WTC11 (cell line): ENCODE measurements at regions not wholly inside any gene's neighbourhood (a gene's known extent, or its start where the extent isn't known, plus 50 kb on each side); places are given as distances from the start of the nearest gene placed in this dataset.

Experiments used
- AFF4 ChIP-seq: sonication (generic); formaldehyde crosslinking; IDR thresholded peaks from 2 replicates; pipeline ENCODE4 v1.8.1; 2023; ENCODE audit warnings: mild to moderate bottlenecking, missing genetic modification reagents, borderline replicate concordance
- CTCF ChIP-seq: fragments of 200-600 bp; IDR thresholded peaks from 2 replicates; pipeline ENCODE4 v1.8.0; 2022; ENCODE audit warnings: antibody characterized with exemption
- ETV6 ChIP-seq: sonication (generic); formaldehyde crosslinking; IDR thresholded peaks from 2 replicates; pipeline ENCODE4 v1.8.1; 2022; ENCODE audit warnings: mild to moderate bottlenecking, missing genetic modification reagents
- GABPB1 ChIP-seq: sonication (generic); formaldehyde crosslinking; IDR thresholded peaks from 2 replicates; pipeline ENCODE4 v1.8.1; 2023; ENCODE audit warnings: mild to moderate bottlenecking, missing genetic modification reagents
- JUN ChIP-seq: sonication (generic); formaldehyde crosslinking; IDR thresholded peaks from 2 replicates; pipeline ENCODE4 v1.8.0; 2023; ENCODE audit warnings: mild to moderate bottlenecking, missing genetic modification reagents
- MAX ChIP-seq: sonication (generic); formaldehyde crosslinking; IDR thresholded peaks from 2 replicates; pipeline ENCODE4 v1.8.0; 2022; ENCODE audit warnings: mild to moderate bottlenecking, missing genetic modification reagents
- TEAD4 ChIP-seq: sonication (generic); formaldehyde crosslinking; IDR thresholded peaks from 2 replicates; pipeline ENCODE4 v1.8.0; 2022; ENCODE audit warnings: mild to moderate bottlenecking, missing genetic modification reagents
- ZNF232 ChIP-seq: sonication (generic); formaldehyde crosslinking; IDR thresholded peaks from 2 replicates; pipeline ENCODE4 v1.8.0; 2022; ENCODE audit warnings: mild to moderate bottlenecking, missing genetic modification reagents

- TF ChIP-seq CTCF (no peak), MAX (CRISPR knock-in tag) (no peak), GABPB1 (CRISPR knock-in tag) (no peak), AFF4 (CRISPR knock-in tag) (no peak), JUN (no peak), TEAD4 (CRISPR knock-in tag) (no peak), ZNF232 (no peak), ETV6 (CRISPR knock-in tag) (no peak)
Observed at GRCh38 chr3:40756500-40756899, 231.7 kb downstream of the ZNF621 start.
